BLaER1 (cell line): ENCODE measurements at regions not wholly inside any gene's neighbourhood (a gene's known extent, or its start where the extent isn't known, plus 50 kb on each side); places are given as distances from the start of the nearest gene placed in this dataset.
A peak's percentile ranks its signal among the peaks of the same experiment; 100 is the strongest.

Experiments
- H3K27ac ChIP-seq: shearing (Covaris generic); formaldehyde crosslinking; 2 replicates; pipeline ENCODE4 v1.8.1; 2022
- H3K27me3 ChIP-seq: shearing (Covaris generic); formaldehyde crosslinking; 2 replicates; pipeline ENCODE4 v1.8.1; 2022
- H3K36me3 ChIP-seq: shearing (Covaris generic); formaldehyde crosslinking; 2 replicates; pipeline ENCODE4 v1.8.1; 2022
- H3K4me1 ChIP-seq: shearing (Covaris generic); formaldehyde crosslinking; 2 replicates; pipeline ENCODE4 v1.8.1; 2022
- H3K4me2 ChIP-seq: shearing (Covaris generic); formaldehyde crosslinking; 2 replicates; pipeline ENCODE4 v1.8.1; 2022
- H3K4me3 ChIP-seq: shearing (Covaris generic); formaldehyde crosslinking; 2 replicates; pipeline ENCODE4 v1.8.1; 2022
- H3K9ac ChIP-seq: shearing (Covaris generic); formaldehyde crosslinking; 2 replicates; pipeline ENCODE4 v1.8.1; 2022
- H3K9me3 ChIP-seq: shearing (Covaris generic); formaldehyde crosslinking; 2 replicates; pipeline ENCODE4 v1.8.1; 2022
- H4K20me1 ChIP-seq: shearing (Covaris generic); formaldehyde crosslinking; 2 replicates; pipeline ENCODE4 v1.8.1; 2022
- Cebpa-rat ChIP-seq: shearing (Covaris generic); IDR thresholded peaks from 2 replicates; pipeline ENCODE4 v1.8.1; 2022

DNA sequence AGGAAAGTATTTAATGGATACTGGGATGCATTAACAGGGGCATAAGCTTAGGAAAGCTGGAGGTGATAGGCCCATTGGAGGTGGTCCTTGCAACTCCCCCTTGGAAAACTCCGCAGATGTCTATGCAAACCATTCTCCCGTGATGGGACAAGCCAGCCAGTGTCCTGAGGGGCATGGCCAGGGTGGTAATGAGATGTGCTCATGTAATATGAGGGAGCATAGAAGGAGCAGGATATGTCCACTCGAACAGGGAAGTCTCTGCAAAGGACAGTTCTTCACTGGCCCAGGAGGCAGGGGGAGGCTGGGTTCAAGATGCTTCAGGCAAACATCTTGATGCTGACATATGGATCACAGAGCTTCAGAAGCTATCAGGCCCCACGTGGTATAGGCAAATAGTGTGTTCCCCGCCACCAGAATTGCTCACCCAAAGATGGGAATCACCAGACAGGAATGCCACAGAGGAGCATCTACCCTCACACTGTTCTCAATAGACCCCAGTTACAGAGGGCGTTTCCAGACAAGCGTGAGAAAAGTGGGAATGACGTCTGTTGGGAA is 201.6 kb upstream of the CDH4 start:
- Histone ChIP-seq H3K27me3 (no peaks in the 10 kb centered on the region), H3K9me3 (no peaks in the 10 kb centered on the region), H3K27ac (no peak overlapping the region), H3K36me3 (no peaks in the 10 kb centered on the region), H3K4me1 (peaks cover 29% of the 10 kb centered on the region), H3K4me2 (no peak overlapping the region), H3K4me3 (no peak overlapping the region), H4K20me1 (no peaks in the 10 kb centered on the region), H3K9ac (no peak overlapping the region)
- no peak for TF ChIP-seq Cebpa-rat

DNA sequence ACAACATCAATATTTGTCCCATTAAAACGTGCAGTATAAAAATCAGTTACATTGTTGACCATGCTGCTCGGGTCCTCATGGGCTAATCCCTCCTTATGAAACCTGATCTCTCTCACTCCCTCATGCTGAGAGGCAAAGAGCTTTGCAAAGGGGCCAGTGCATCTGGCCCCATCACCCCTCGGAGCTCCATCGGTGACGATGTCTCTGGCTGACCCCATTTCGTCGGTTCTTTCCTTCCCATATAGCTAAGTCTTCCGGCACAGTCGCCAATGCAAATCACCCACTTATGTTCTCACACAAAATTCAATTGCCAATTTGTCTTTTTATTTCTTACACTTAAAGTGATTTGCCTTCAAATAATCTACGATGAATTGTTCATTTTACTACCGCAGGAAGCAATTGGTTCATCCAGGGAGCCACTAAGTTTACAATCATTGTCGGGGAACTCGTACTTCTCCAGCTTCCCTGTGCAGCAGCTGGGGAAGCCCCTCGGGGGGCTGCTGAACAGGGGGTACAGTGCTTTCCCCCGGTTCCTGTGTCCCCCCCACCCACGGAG is 199.8 kb upstream of the CDH4 start:
- no peak overlapping the region for H3K9ac ChIP-seq
- H4K20me1 ChIP-seq = no peaks in the 10 kb centered on the region
- no peak overlapping the region for H3K27ac ChIP-seq
- TF ChIP-seq Cebpa-rat = no peak
- H3K4me3 ChIP-seq = no peak overlapping the region
- H3K27me3 ChIP-seq = no peaks in the 10 kb centered on the region
- H3K36me3 ChIP-seq = no peaks in the 10 kb centered on the region
- peaks cover 29% of the 10 kb centered on the region for H3K4me1 ChIP-seq
- peak overlapping the region; percentile 12; the same call in 1 of the 2 replicates for H3K4me2 ChIP-seq
- H3K9me3 ChIP-seq = no peaks in the 10 kb centered on the region

- H3K4me3 ChIP-seq = no peak overlapping the region
- no peak overlapping the region for H3K27ac ChIP-seq
- no peak overlapping the region for H3K9ac ChIP-seq
- no peaks in the 10 kb centered on the region for H3K36me3 ChIP-seq
- H3K27me3 ChIP-seq = no peaks in the 10 kb centered on the region
- H3K4me2 ChIP-seq = peak overlapping the region; percentile 62; the same call in 1 of the 2 replicates
- H3K4me1 ChIP-seq = peaks cover 29% of the 10 kb centered on the region
- no peak for TF ChIP-seq Cebpa-rat
- no peaks in the 10 kb centered on the region for H3K9me3 ChIP-seq
- no peaks in the 10 kb centered on the region for H4K20me1 ChIP-seq
Measured at GRCh38 chr20:61052776-61053442, 199.2 kb upstream of the CDH4 start.

GRCh38 chr20:61053487-61053886 is 198.6 kb upstream of the CDH4 start:
- H3K4me1 ChIP-seq = peaks cover 29% of the 10 kb centered on the region
- H3K9ac ChIP-seq = no peak overlapping the region
- H4K20me1 ChIP-seq = no peaks in the 10 kb centered on the region
- H3K27me3 ChIP-seq = no peaks in the 10 kb centered on the region
- no peaks in the 10 kb centered on the region for H3K9me3 ChIP-seq
- H3K27ac ChIP-seq = no peak overlapping the region
- H3K4me3 ChIP-seq = no peak overlapping the region
- no peak for TF ChIP-seq Cebpa-rat
- H3K4me2 ChIP-seq = peak overlapping the region; percentile 62
- H3K36me3 ChIP-seq = no peaks in the 10 kb centered on the region

DNA sequence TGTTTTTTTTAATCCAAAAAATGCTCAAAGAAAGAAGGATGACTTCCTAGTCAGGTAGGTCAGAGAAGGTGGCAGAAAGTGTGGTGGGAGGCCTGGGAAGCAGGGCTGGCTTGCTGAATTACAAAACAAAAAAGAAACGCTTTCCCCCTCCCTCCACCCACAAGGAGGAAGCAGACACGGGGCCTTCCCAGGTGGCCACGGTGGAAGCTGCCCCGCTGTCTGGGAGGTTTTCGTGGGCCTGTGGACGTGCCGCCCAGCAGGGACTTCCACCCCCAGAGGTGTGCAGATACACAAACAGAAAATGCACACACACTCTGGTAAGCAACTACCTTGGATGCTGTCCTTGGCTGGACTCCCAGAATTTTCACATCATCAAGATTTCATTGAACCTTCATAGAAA is 198.2 kb upstream of the CDH4 start:
- H3K9ac ChIP-seq = no peak overlapping the region; the same call in 1 of the 2 replicates
- TF ChIP-seq Cebpa-rat = no peak
- peaks cover 29% of the 10 kb centered on the region for H3K4me1 ChIP-seq
- no peaks in the 10 kb centered on the region for H3K9me3 ChIP-seq
- H3K27me3 ChIP-seq = no peaks in the 10 kb centered on the region
- H3K27ac ChIP-seq = no peak overlapping the region
- peak overlapping the region; percentile 62 for H3K4me2 ChIP-seq
- no peak overlapping the region for H3K4me3 ChIP-seq
- no peaks in the 10 kb centered on the region for H4K20me1 ChIP-seq
- no peaks in the 10 kb centered on the region for H3K36me3 ChIP-seq

GRCh38 chr20:61054411-61054810 is 197.7 kb upstream of the CDH4 start:
- H3K27me3 ChIP-seq = no peaks in the 10 kb centered on the region

DNA sequence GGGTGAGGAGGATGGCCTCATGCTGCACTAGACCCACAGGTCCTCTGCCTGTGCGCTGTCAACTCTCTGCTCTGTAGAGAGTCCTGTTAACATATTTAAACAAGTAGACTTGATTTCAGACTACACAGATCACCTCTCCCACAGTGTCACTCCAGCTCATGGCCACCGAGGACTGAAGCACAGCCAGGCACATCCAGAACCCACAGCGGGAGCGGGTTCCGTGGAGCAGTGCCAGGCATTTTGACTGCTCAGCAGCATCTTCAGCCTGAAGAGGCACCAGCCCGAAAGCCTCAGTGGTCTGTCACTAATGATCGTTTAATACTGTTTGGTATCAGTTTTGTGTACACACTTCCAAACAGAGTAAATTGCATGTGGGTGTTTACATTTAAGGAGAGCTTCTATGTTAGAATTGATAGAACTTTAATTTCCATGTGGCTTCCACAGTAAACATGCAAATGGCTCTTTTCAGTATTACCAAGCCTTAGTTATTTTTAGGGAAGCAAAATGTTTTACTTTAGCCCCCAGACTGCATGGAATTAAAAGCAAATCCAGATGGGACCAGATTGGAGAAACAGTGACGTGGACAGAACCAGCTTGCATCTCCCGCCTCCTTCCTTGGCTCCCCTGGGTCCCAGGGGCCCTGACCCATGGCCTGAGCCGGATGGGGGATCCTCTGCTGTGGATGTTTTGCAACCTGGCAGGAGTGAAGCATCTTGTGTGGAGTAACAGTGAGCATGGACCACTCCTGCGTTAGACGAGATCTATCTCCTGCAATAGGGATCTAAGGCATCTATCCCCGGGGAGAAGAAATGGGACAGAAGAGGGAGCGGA is 196.7 kb upstream of the CDH4 start:
- Histone ChIP-seq H3K9ac (no peak overlapping the region), H4K20me1 (no peaks in the 10 kb centered on the region), H3K4me1 (peaks cover 29% of the 10 kb centered on the region), H3K4me2 (no peak overlapping the region), H3K27ac (no peak overlapping the region), H3K4me3 (no peak overlapping the region), H3K27me3 (no peaks in the 10 kb centered on the region), H3K9me3 (no peaks in the 10 kb centered on the region), H3K36me3 (no peaks in the 10 kb centered on the region)
- TF ChIP-seq Cebpa-rat = no peak

More at GRCh38 chr20:61054411-61054810, 197.7 kb upstream of the CDH4 start:
- Histone ChIP-seq H4K20me1 (no peaks in the 10 kb centered on the region), H3K4me1 (peaks cover 29% of the 10 kb centered on the region), H3K9ac (no peak overlapping the region), H3K36me3 (no peaks in the 10 kb centered on the region), H3K4me3 (no peak overlapping the region), H3K27ac (no peak overlapping the region), H3K9me3 (no peaks in the 10 kb centered on the region), H3K4me2 (peak overlapping the region; percentile 62; the same call in 1 of the 2 replicates)
- no peak for TF ChIP-seq Cebpa-rat

GRCh38 chr20:61056116-61056515 is 195.9 kb upstream of the CDH4 start:
- no peaks in the 10 kb centered on the region for H3K9me3 ChIP-seq
- no peak for TF ChIP-seq Cebpa-rat
- no peak overlapping the region for H3K4me2 ChIP-seq
- H3K9ac ChIP-seq = no peak overlapping the region
- H3K27me3 ChIP-seq = no peaks in the 10 kb centered on the region
- no peak overlapping the region for H3K4me3 ChIP-seq
- H4K20me1 ChIP-seq = no peaks in the 10 kb centered on the region
- no peaks in the 10 kb centered on the region for H3K36me3 ChIP-seq
- no peak overlapping the region for H3K27ac ChIP-seq
- peaks cover 29% of the 10 kb centered on the region for H3K4me1 ChIP-seq

GRCh38 chr20:61056627-61057442 is 195.2 kb upstream of the CDH4 start:
- Histone ChIP-seq H3K4me2 (no peak overlapping the region), H3K27me3 (no peaks in the 10 kb centered on the region), H3K4me3 (no peak overlapping the region), H3K4me1 (peaks cover 29% of the 10 kb centered on the region), H3K9ac (no peak overlapping the region), H3K9me3 (no peaks in the 10 kb centered on the region), H4K20me1 (no peaks in the 10 kb centered on the region), H3K36me3 (no peaks in the 10 kb centered on the region), H3K27ac (no peak overlapping the region)
- no peak for TF ChIP-seq Cebpa-rat
